ENCODE measurements at regions not wholly inside any gene's neighbourhood (a gene's known extent, or its start where the extent isn't known, plus 50 kb on each side); places are given as distances from the start of the nearest gene placed in this dataset.

- no peak for TF ChIP-seq CTCF (IDR thresholded peaks at IDR 0.05)
- TF ChIP-seq POLR2A (IDR thresholded peaks at IDR 0.05): no peak
Observed at GRCh38 chr11:92527467-92527866, 302.8 kb downstream of the FAT3 start.
